Memory B cell (primary cell): ENCODE measurements at regions not wholly inside any gene's neighbourhood (a gene's known extent, or its start where the extent isn't known, plus 50 kb on each side); places are given as distances from the start of the nearest gene placed in this dataset.

Experiments
- ATAC-seq: fragments of 150-1000 bp; cut with Tn5 transposase; 2 replicates; pipeline ENCODE4 v1.10.0; 2021; ENCODE audit warnings: low read depth, mild to moderate bottlenecking, moderate library complexity
- DNase-seq, 2 donors: peaks; one replicate each; pipeline ENCODE4 v3.0.0; 2022; ENCODE audit warnings: low spot score in 2 of 2
- H3K27ac Mint-ChIP-seq: one replicate; pipeline ENCODE4 v1.8.0; 2022; ENCODE audit warnings: mild to moderate bottlenecking, moderate library complexity, mixed read lengths
- H3K27me3 Mint-ChIP-seq: one replicate; pipeline ENCODE4 v1.8.0; 2022; ENCODE audit warnings: mixed read lengths
- H3K36me3 Mint-ChIP-seq: one replicate; pipeline ENCODE4 v1.8.0; 2022; ENCODE audit warnings: mild to moderate bottlenecking, mixed read lengths
- H3K4me1 Mint-ChIP-seq: one replicate; pipeline ENCODE4 v1.8.0; 2022; ENCODE audit warnings: mixed read lengths
- H3K4me3 Mint-ChIP-seq: one replicate; pipeline ENCODE4 v1.8.0; 2022; ENCODE audit warnings: mild to moderate bottlenecking, moderate library complexity, mixed read lengths
- H3K9me3 Mint-ChIP-seq: one replicate; pipeline ENCODE4 v1.8.0; 2022; ENCODE audit warnings: mixed read lengths

- DNase-seq (no peak), ATAC-seq (no peak)
- H3K4me3 Mint-ChIP-seq = no peak overlapping the region
- H3K9me3 Mint-ChIP-seq = peaks cover 9% of the 10 kb centered on the region
- H3K27ac Mint-ChIP-seq = no peak overlapping the region
- no peaks in the 10 kb centered on the region for H3K4me1 Mint-ChIP-seq
- no peaks in the 10 kb centered on the region for H3K27me3 Mint-ChIP-seq
- H3K36me3 Mint-ChIP-seq = no peaks in the 10 kb centered on the region
Measured at GRCh38 chr4:62301500-62301899, 1101.4 kb downstream of the ADGRL3 start.

GRCh38 chr4:62293551-62293950 is 1093.4 kb downstream of the ADGRL3 start:
- Mint-ChIP-seq H3K4me1 (no peaks in the 10 kb centered on the region), H3K4me3 (no peak overlapping the region), H3K9me3 (peaks cover 4% of the 10 kb centered on the region), H3K36me3 (no peaks in the 10 kb centered on the region), H3K27me3 (no peaks in the 10 kb centered on the region), H3K27ac (no peak overlapping the region)
- DNase-seq (no peak), ATAC-seq (no peak)

GRCh38 chr4:62292911-62293310 is 1092.8 kb downstream of the ADGRL3 start:
- Mint-ChIP-seq H3K27me3 (no peaks in the 10 kb centered on the region), H3K4me1 (no peaks in the 10 kb centered on the region), H3K36me3 (no peaks in the 10 kb centered on the region), H3K27ac (no peak overlapping the region), H3K9me3 (peaks cover 4% of the 10 kb centered on the region), H3K4me3 (no peak overlapping the region)
- ATAC-seq (no peak), DNase-seq (no peak)

GRCh38 chr4:62288808-62289541 is 1088.8 kb downstream of the ADGRL3 start:
- DNase-seq (no peak), ATAC-seq (no peak)

GRCh38 chr4:62285026-62285425 is 1084.9 kb downstream of the ADGRL3 start:
- H3K27me3 Mint-ChIP-seq = no peaks in the 10 kb centered on the region
- DNase-seq (no peak), ATAC-seq (no peak)
- H3K4me3 Mint-ChIP-seq = no peak overlapping the region
- H3K4me1 Mint-ChIP-seq = no peaks in the 10 kb centered on the region
- H3K27ac Mint-ChIP-seq = no peak overlapping the region
- H3K36me3 Mint-ChIP-seq = no peaks in the 10 kb centered on the region
- H3K9me3 Mint-ChIP-seq = peaks cover 6% of the 10 kb centered on the region

More at GRCh38 chr4:62288808-62289541, 1088.8 kb downstream of the ADGRL3 start:
- Mint-ChIP-seq H3K9me3 (peaks cover 4% of the 10 kb centered on the region), H3K4me3 (no peak overlapping the region), H3K27ac (no peak overlapping the region), H3K4me1 (no peaks in the 10 kb centered on the region), H3K27me3 (no peaks in the 10 kb centered on the region), H3K36me3 (no peaks in the 10 kb centered on the region)

- ATAC-seq = no peak
- Mint-ChIP-seq H3K36me3 (no peaks in the 10 kb centered on the region), H3K27ac (no peak overlapping the region), H3K9me3 (peaks cover 4% of the 10 kb centered on the region), H3K4me1 (no peaks in the 10 kb centered on the region), H3K27me3 (no peaks in the 10 kb centered on the region), H3K4me3 (no peak overlapping the region)
- DNase-seq = no peak
Measured at GRCh38 chr4:62279689-62280088, 1079.6 kb downstream of the ADGRL3 start.

DNA sequence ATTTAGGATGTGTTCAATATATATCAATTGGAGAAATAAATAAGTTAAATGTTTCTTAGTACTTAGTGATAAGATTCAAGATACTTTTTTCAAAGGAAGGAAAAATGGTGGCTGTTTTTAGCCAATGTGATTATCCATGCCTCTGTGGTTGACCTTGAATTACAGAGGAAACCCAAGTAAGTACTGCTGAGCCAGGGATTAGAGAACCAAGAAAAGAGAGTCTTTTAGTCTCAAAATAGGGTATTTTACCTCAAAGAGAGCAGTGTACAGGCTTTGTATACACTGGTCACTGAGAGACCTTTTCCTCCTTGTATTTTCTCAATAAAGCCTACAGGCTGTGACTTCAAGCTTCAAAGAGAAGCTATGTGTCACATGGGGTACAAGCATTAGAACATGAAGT is 1075.3 kb downstream of the ADGRL3 start:
- ATAC-seq = no peak
- Mint-ChIP-seq H3K27me3 (no peaks in the 10 kb centered on the region), H3K4me1 (no peaks in the 10 kb centered on the region), H3K4me3 (no peak overlapping the region), H3K36me3 (no peaks in the 10 kb centered on the region), H3K9me3 (peaks cover 2% of the 10 kb centered on the region), H3K27ac (no peak overlapping the region)
- no peak for DNase-seq

GRCh38 chr4:62274782-62275181 is 1074.7 kb downstream of the ADGRL3 start:
- H3K4me1 Mint-ChIP-seq = no peaks in the 10 kb centered on the region
- peaks cover 2% of the 10 kb centered on the region for H3K9me3 Mint-ChIP-seq
- H3K27me3 Mint-ChIP-seq = no peaks in the 10 kb centered on the region
- ATAC-seq (no peak), DNase-seq (no peak)
- no peak overlapping the region for H3K4me3 Mint-ChIP-seq
- H3K36me3 Mint-ChIP-seq = no peaks in the 10 kb centered on the region
- H3K27ac Mint-ChIP-seq = no peak overlapping the region

DNA sequence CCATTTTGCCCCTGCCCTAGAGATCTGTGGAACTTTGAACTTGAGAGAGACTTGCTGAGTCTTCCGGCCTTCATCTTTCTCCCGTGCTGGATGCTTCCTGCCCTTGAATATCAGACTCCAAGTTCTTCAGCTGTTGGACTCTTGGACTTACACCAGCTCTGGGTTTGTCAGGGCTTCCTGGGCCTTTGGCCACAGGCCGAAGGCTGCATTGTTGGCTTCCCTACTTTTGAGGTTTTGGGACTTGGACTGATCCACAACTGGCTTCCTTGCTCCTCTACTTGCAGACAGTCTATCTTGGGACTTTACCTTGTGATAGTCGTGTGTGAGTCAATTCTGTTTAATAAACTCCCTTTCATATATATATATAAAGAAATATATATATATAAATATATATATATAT is 1071.0 kb downstream of the ADGRL3 start:
- Mint-ChIP-seq H3K36me3 (no peaks in the 10 kb centered on the region), H3K4me1 (no peaks in the 10 kb centered on the region), H3K4me3 (no peak overlapping the region), H3K27ac (no peak overlapping the region), H3K27me3 (no peaks in the 10 kb centered on the region), H3K9me3 (peaks cover 3% of the 10 kb centered on the region)
- DNase-seq (no peak), ATAC-seq (no peak)

DNA sequence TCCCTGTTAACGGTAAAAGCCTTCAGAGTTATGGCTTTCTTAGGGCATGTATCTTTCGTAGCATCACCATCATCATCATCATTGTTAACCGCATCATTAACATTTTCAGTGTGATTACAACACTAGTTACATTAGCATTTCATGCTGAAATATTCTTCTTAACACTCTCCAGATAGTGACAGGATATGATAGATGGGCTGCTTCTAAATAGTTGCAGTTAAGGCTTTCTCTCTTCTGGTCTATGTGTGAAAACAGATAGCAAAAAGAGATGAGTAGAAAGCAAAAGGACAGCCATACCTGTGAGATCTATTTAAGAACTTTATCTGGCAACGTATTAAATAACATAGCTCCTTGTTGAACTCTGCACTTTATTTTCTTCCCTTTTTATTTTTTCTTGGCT is 1069.8 kb downstream of the ADGRL3 start:
- Mint-ChIP-seq H3K27ac (no peak overlapping the region), H3K4me3 (no peak overlapping the region), H3K4me1 (no peaks in the 10 kb centered on the region), H3K36me3 (no peaks in the 10 kb centered on the region), H3K27me3 (no peaks in the 10 kb centered on the region), H3K9me3 (peaks cover 2% of the 10 kb centered on the region)
- DNase-seq (no peak), ATAC-seq (no peak)

DNA sequence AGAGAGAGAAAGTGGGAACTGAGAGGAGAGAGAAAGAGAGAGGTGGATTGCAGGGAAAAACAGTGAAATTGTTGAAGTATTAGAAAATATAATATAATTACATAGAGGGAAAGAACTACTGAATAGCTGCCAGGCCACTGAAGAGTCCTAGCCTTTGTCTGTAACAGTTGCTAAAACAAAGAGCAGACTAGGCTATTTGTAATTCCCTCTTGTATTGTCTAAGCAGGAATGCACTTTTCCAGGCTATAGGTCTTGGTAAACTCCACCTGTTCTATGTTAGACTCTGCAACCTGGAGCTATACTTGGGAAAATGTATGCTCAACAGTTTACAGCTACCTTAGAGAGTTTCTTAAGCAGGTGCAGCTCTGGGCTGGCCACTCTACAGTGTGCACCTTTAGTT is 1063.3 kb downstream of the ADGRL3 start:
- no peak overlapping the region for H3K27ac Mint-ChIP-seq
- DNase-seq (no peak), ATAC-seq (no peak)
- no peak overlapping the region for H3K4me3 Mint-ChIP-seq
- H3K9me3 Mint-ChIP-seq = peaks cover 2% of the 10 kb centered on the region
- H3K36me3 Mint-ChIP-seq = no peaks in the 10 kb centered on the region
- no peaks in the 10 kb centered on the region for H3K27me3 Mint-ChIP-seq
- no peaks in the 10 kb centered on the region for H3K4me1 Mint-ChIP-seq

- Mint-ChIP-seq H3K4me3 (no peak overlapping the region), H3K27me3 (no peaks in the 10 kb centered on the region), H3K9me3 (peaks cover 2% of the 10 kb centered on the region), H3K27ac (no peak overlapping the region), H3K36me3 (no peaks in the 10 kb centered on the region), H3K4me1 (no peaks in the 10 kb centered on the region)
- DNase-seq (no peak), ATAC-seq (no peak)
Measured at GRCh38 chr4:62262676-62263075, 1062.5 kb downstream of the ADGRL3 start.

GRCh38 chr4:62260254-62260653 is 1060.1 kb downstream of the ADGRL3 start:
- H3K4me3 Mint-ChIP-seq = no peak overlapping the region
- no peaks in the 10 kb centered on the region for H3K36me3 Mint-ChIP-seq
- DNase-seq (no peak), ATAC-seq (no peak)
- H3K27ac Mint-ChIP-seq = no peak overlapping the region
- H3K27me3 Mint-ChIP-seq = no peaks in the 10 kb centered on the region
- H3K4me1 Mint-ChIP-seq = no peaks in the 10 kb centered on the region
- peaks cover 4% of the 10 kb centered on the region for H3K9me3 Mint-ChIP-seq

DNA sequence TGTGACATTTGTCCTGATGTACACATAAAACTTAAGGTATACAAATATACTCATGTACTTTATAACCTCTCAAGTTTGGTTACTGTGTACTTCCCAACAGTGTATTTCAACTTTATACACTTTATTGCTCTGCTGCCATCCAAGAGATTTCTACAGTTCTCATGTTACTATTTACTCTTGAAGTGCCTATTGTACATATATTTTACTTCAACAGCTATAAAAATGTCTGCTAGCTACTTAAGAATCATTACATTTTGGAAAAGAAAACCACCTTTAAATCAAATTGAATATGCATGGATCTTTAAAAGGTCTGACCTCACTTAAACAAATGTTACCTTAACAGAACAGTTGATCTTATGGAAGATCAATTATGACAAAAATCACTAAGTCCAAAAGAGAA is 1056.4 kb downstream of the ADGRL3 start:
- ATAC-seq = no peak
- Mint-ChIP-seq H3K36me3 (no peaks in the 10 kb centered on the region), H3K27me3 (no peaks in the 10 kb centered on the region), H3K9me3 (peaks cover 2% of the 10 kb centered on the region), H3K4me1 (no peaks in the 10 kb centered on the region), H3K4me3 (no peak overlapping the region), H3K27ac (no peak overlapping the region)
- DNase-seq = no peak

DNA sequence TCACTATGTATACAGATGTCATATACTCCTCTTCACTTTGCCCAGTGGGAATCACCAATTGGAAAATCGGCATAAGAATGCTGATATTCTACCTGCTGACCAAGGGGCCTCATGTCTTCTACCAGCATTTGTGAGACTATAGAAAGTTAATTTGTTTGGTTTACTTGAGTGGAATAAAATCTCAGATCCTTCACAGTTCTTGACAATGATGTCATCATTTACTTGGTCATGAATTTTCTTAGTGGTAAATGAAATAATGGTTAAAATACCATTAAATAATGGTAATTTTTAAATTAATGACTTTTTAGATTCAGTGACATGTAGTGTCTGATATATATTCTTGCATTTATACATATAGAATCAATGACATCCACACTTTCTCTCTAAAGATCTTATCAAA is 1052.6 kb downstream of the ADGRL3 start:
- H3K27ac Mint-ChIP-seq = no peak overlapping the region
- no peaks in the 10 kb centered on the region for H3K27me3 Mint-ChIP-seq
- no peaks in the 10 kb centered on the region for H3K36me3 Mint-ChIP-seq
- H3K4me1 Mint-ChIP-seq = no peaks in the 10 kb centered on the region
- H3K4me3 Mint-ChIP-seq = no peak overlapping the region
- peaks cover 2% of the 10 kb centered on the region for H3K9me3 Mint-ChIP-seq
- DNase-seq = no peak
- ATAC-seq = no peak
